ENCODE measurements at regions not wholly inside any gene's neighbourhood (a gene's known extent, or its start where the extent isn't known, plus 50 kb on each side); places are given as distances from the start of the nearest gene placed in this dataset.
A peak's percentile ranks its signal among the peaks of the same experiment; 100 is the strongest.

DNA sequence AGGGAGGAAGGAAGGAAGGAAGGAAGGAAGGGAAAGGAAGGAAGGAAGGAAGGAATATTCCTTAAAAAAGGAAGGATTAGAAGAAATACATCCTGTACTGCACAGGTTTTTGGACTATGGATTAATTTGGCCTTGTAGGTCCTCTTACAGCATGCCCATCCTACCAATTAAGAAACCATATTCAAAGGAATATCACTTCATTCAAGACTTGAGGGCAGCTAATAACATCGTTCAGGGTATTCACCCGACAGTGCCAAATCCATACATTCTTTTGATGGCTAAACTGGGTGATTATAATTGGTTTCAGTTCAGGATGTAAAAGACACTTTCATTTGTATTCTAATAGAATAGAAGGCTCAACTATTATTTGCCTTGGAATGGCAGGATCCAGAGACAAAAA lies 410.3 kb downstream of the PLOD2 start:
- DNase-seq: no peak

DNA sequence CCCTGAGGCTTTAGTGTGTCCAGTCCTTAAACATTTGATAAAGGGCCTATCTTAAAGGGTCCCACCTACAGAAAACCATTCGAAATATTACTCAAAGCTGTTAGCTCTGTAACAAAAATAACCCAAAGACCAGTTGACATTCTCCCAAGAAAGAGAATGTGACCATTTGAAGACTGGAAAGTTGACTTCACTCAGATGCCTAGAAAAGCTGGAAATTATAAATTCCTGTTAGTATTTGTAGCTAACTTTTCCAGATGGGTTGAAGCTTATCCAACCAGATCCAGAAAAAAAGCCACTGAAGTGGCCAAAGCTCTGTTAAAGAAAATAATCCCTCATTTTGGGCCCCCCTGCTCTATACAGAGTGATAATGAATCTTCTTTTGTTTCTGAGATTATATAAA lies 408.4 kb downstream of the PLOD2 start:
- no peak for DNase-seq

DNA sequence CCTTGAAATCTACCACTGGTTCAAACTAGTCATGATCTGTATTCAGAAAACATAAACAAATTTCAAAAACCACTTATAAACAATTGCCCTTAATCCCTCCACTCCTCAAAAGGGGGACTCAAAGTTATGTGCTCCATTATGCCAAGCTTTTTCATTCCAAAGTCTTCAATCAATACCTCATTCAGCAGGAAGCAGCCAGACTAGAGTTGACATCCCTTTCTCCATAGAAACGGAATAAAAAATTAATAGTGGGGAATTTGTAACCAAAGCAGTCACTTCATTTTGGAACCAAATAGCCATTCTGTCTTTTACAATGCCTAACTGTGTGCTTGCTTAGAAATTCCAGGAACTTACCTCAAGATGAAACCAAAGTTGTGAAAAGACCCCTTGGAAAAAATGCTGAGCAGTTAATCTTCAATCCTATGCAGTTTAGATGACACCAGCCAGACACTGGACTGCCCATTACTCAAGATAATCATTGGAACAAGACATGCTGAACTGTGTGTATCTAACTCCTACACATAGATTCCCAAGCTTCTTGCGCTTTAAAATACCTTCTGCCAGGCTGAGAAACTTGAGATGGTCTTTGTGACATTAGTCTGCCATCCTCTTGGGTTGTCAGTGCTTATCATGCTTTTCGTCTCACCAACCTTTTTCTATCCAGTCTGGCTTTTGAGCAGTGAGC lies 406.2 kb downstream of the PLOD2 start:
- no peak for DNase-seq

DNA sequence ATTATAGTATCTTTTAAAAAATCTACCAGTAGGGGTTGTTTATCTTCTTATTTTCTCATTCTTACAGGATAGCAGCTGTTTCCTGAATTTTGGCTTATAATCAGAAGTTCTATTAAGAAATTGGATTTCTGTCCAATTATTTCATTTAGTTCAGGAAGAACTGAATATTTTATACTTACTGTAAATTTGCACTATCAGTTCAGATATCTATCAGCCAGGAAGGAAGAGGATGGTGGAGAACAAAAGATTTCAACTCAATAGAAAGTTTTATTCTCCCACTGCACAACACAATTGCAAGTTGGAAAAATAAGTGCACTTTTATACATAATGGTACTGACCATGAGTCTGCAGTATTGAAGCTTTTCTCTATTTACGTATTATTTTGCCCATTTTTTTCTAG lies 400.9 kb downstream of the PLOD2 start:
- DNase-seq: no peak

DNA sequence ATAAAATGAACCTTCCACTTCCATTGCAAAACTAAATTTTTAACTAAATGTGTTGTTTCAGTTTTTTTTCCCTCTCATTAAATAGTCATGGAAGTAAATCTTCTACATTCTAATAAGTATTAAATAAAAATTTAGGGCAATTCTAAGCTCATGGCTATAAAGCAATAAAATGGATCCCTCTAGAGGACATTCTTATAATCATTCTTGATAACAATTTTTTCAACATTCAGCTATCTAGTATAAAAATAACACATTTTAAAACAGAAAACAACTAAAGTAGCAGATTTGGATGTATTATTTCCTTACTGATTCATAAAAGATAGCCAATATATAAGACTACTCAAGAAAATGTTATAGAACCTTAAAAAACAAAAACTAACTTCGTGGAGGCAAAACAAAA lies 393.1 kb downstream of the PLOD2 start:
- DNase-seq: peak; percentile 1

DNA sequence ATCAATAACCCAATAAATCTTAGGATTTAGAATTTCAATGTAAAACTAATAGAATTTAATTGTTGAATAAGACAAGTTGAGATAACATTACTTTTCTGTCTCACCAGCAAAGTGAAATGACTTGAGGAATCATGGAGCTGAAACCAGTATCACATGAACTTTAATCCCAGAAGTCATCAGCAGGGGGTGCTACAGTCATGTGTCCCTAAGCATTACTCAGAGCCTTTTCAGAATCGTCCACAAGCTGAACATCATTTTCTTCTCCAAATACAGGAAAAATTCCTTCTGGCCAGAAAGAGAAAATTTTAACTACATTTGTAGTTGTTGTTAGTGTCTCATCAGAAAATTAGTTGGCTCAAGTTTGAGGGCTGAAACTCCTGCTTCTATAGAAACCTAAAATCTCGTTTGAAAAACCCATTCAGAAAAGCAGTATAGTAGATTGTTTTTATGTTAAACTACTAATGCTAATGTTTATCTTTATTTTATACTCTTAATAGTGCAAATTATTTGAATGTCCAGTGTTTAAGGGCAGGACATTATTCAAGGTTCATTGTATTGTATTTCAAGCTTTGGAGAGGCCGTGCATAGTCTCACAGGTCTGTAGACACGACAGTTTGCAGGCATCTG lies 384.1 kb downstream of the PLOD2 start:
- peak; percentile 59 for DNase-seq

DNA sequence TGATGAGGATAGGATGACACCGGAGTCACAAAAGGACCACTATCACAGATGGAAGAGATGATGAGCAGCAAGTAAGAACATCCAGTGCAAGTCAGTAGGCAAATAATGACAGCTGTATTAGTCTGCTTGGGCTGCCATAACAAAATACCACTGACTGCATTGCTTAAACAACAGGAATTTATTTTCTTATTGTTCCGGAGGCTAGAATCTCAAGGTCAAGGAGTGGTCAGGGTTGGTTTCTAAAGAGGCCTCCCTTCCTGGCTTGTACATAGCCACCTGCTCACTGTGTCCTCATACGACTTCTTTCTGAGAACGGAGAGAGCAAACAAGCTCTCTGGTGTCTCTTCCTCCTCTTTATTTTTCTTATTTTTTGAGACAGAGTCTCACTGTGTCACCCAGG lies 380.7 kb downstream of the PLOD2 start:
- DNase-seq: no peak

DNA sequence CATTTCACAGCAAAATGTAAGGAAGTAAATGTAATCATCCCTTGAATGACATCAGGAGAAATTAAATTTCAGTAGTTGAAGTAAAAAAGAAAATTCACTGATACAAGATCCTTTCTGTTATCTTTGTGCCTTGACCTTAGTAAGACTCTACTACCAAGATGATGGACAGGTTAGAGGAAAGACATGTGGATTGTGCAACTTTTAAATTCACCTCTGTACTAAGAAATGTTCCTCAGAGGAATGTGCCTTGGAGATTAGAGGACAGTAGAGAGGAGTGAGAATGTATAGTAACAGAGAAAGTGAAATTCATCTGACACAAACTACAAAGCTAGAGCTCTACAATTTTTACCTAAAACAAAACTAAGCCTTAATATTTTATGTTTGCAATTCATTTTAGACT lies 375.3 kb downstream of the PLOD2 start:
- DNase-seq: no peak

DNA sequence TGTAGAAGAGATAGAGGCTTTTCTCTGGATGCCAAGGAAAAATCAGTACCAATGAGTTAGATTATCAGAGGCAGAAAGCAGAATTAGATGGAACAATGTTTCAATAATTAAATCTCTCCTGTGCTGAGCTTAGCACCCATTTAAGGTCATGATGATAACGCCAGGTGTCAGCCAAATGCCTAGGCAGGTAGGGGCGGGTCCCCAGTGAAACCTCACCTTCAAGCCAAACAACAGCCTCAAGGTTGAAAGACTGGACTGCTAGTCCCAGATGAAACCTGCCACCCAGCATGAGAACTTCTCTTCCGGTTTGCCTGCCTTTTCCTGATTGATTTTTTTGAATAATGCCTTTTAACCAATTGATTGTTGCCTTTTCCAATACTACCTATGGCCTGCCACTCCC lies 363.0 kb downstream of the PLOD2 start:
- DNase-seq: no peak

DNA sequence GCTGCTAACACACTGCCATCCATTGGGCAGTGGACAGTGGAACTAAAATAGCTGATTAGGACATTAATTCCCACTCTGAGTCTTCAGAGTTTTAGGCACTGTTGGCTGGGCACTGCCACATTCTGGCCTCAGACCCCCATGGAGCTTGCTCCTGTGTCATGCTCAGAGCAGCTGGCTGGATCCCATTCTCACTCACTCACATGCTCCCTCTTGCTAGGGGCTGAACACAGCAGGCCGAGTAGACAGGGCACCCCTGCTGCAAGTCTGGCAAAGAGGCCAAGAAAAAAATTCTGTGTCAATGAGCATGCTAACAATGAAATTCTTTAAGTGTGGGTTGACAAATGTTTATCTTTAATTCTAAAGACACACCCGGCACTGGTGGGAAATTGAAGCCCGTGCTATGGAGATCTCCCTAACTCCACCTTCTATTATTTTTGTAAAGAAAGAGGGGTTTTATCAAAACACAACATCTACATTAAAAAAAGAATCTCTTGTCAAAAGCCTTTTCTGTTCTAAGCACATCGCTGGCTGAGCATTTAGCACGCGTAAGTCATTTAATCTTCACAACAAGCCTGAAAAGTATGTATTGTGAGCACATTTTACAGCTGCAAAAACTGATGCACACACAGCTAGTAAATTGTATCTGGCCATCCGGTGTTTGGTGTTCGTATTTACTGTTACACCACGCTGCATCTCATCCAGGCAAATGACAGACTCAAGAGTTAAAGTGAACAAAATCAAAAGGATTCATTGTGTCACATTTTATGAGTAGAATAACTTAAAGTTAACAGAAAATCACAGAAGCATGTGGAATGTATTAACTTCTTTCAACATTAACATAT lies 362.1 kb downstream of the PLOD2 start:
- peak; percentile 23 for DNase-seq

DNA sequence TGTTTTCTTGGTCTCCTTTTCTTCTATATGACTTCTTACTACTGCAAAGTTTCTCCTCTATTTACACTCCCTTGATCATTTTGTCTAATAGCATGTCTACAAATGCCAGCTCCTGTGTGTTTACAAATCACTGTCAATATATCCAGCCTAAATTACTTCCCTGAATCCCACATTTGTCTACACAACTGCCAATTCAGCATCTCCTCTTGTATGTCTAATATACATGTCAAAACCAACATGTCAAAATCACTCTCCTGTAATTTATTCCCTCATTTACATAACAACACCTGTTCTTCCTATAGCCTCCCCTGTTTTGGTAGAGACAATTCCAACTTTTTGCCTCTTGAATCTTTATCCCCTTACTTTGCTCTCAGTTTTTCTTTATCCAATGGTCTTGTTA lies 359.3 kb downstream of the PLOD2 start:
- DNase-seq: no peak

DNA sequence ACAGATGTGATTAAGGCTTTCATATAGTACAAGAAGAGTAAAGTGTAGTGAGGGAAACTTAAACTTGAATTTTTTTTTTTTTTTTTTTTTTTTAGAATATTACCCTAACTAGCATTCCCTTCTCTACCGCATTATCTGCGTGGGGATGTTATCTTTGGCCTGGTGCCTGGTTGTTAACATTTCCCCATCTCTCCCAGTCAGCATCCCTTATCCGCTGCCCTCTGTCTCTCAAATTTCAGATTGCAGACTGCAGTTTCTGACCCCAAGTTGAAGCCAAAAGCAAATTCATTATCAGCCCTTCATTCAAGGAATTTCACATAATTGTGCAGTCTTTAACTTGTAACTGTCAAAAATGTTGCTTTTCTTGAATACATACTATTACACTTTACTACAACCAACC lies 353.0 kb downstream of the PLOD2 start:
- DNase-seq: peak; percentile 54

DNA sequence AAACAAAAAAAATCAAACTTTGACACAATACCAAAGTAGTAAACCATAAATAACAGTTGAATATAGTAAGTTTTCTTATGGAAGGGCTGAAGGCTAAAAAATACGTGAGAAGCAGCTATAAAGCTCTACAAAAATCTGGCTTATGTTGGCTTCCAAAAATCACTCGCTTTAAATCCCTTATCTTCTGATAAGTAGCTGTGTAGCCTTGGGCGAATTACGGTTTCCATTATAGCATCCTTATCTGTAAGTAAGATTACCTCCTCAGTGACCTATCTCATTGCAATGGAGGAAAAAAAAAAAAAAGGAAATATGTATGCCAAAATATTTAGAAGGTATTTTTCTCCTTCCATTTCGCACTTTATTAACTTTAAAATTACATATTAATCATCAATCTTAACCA lies 348.6 kb downstream of the PLOD2 start:
- no peak for DNase-seq

DNA sequence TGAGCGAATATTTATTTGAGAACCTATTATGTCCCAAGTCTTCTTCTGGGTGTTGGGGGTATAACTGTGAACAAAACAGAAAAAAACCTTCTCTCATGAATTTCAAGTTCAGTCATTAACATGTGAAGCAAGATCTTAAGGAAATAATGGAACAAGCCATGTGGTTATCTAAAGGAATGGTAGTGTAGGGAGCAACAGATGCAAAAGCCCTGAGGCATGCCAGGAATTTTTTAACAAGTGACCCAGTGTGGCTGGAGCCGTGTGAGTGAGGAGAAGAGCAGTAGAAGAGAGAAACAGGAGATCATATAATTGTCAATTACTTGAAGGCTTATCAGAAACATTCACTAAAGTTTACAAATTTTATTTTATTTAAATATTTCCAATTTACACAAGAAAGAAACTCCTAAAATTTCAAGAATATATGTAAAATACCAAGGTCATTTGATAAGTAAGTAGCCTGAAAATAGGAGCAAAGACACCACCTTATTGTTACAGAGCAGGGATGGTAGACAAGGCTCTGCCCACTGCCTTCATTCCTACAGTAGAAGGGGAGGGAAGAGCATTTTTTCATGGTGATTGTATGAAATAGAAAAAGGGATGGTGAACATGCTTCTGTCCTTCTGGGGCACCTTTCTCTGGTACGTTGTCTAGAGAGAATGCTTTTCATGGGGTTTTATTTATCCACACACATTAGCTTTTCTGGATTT lies 345.1 kb downstream of the PLOD2 start:
- DNase-seq: peak; percentile 6

DNA sequence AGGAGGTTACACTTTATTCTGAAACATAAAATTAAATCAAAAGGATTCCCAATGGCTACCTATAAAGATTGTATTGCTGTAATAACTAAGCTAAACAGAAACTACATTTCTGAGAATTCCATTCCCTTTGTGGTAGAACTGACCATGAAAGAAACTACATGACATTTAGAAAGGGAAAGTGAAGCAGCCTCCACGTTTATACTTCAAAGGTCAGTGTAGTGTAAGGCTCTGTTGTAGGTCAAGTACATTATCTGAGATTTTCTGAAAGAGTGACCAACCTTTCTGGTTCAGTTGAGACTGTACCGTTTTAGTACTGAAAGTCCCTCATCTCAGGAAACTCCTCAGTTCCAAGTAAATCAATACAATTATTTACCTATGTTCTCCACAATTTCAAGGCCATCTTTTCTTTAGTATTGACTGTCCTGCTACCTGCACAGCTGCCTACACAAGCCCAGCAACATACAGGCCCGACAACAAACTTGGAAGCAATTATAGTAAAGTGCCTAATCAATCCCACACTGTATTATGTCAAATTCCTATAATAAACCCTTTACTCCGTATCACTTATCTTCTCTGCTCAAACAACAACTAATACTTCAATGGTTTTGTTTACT lies 343.0 kb downstream of the PLOD2 start:
- no peak for DNase-seq

DNA sequence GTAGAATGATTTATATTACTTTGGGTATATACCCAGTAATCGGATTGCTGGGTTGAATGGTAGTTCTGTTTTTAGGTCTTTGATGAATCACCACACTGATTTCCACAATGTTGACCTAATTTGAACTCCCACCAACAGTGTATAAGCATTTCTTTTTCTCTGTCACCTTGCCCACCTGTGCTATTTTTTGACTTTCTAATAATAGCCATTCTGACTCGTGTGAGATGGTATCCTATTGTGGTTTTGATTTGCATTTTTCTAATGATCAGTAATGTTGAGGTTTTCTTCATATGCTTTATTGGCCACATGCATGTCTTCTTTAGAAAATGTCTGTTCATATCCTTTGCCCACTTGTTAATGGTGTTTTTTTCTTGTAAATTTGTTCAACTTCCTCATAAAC lies 340.8 kb downstream of the PLOD2 start:
- peak; percentile 5 for DNase-seq

DNA sequence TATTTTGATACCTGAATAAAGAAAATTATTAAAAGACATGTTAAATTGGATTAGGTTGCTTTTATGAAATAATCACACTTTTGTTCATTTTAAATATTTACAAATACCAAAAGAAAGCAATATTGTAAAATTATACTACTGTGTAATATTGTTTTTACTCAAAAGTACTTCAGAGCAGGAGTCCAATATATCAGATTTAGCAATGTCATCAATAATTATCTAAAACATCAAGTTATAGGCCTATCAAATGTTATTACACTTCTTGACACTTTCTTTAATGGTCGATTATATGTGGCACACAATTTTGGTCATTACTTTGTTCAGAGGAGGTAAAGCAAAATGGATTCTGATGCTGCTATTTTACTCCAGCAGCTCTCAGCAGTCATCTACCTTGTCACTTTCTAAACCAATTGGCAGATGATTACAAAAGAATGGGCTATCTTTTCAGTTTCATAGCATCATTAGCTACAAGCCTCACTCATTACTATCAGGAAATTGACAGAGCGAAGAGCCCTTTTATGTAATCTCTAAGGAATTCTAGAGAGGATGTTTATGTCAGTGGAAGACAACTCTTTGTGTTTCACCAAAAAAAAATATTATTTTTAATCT lies 318.6 kb downstream of the PLOD2 start:
- no peak for DNase-seq

DNA sequence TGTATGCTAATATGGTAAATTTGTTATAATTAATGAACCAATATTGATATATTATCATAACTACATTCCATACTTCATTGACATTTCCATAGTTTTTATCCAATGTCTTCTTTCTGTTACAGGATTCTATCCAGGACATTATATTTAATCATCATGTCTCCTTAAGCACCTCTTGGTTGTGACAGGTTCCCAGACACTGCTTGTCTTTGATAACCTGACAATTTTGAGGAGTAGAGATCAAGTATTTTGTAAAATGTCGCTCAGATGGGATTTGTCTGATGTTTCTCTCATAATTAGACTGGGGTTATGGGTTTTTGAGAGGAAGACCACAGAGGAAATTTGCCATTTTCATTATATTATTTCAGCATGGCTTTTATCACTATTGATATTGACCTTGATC lies 317.4 kb downstream of the PLOD2 start:
- DNase-seq: no peak

DNA sequence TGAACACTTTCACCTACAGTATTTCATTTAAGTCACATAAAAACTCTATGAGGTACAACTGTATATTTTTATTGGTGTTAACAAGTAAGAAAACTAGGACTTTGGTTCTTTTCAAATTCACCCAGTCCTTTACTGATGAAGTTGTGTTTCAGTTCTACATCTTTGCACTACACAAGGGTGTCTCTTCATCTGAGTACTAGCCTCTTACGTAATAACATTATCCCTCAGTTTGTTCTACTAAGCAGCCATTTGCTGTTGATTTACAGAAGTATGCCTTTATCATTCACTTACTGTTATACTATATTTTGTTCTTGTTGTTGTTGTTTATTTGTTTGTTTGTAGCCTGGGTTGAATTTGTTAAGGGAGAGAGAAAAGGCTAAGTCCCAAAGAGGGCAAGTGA lies 311.9 kb downstream of the PLOD2 start:
- DNase-seq: no peak

DNA sequence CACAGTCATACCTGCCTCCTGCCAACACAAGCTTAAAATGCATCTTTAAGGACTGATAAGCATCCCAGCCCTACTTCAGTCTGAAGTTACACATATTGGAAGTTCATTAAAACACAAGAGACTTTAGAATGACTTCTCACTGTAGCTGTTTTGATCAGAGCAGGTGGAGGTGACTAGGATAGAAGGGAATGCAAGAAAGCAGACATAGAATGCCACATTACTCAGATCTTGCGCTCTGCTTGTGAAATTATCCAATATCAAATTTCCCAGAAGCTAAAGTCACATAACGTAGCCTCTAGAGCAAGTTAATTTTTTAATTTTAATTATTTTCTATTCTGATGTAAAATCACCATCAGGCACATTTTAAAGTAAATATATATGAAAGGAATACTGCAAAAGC lies 306.5 kb downstream of the PLOD2 start:
- no peak for DNase-seq

DNA sequence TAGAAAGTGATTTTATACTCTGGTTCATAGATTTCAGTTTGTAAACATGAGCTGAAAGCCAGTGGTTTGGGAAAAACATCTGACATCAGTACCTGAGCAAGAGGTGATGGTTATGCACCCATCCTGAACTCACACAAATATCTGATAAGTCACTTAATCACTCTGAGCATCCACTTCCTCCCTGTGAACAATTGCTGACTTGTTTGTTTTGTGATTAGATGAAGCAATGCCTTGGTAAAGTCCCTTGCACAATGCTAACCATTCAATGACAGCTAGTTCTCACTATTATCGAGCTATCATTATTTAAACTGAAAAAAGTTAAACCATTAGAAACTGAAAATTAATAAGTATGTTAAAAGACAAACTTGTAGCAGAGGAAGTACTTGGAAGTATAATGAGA lies 303.0 kb downstream of the PLOD2 start:
- no peak for DNase-seq

DNA sequence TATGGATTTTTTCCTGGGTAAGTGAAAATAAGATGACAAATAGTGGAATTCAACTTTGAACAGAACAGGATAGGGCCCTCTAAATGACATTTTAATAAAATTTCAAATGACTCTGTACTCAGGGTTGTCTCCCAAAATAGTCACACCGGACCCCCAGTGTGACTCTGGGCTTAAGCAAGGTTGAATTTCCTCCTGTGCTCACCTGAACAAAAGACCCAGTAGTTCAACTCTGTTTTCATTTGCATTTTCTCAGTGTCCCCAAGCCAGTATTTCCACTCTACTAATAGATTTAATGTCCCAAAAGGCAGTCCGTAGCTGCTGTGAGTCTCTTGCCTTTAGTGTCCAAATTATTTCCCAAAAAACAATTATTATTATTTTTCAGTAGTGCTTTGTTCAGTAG lies 296.6 kb downstream of the PLOD2 start:
- no peak for DNase-seq

Measured in fibroblast of skin of back (primary cell).